Bone marrow (tissue), 2 donors: ENCODE measurements at regions not wholly inside any gene's neighbourhood (a gene's known extent, or its start where the extent isn't known, plus 50 kb on each side); places are given as distances from the start of the nearest gene placed in this dataset.
"Not testable (repeated sequence)": the region's sequence is repeated elsewhere in the genome, so short reads cannot be mapped to it uniquely, and the experiment has no call there.

ENCODE experiments used
- DNase-seq, 2 donors: peaks; one replicate each; lab custom pipeline; 2025; lab: John Stamatoyannopoulos, UW

- DNase-seq: no peak
Measured at GRCh38 chr3:124636863-124637296, 93.4 kb upstream of the UMPS start.

GRCh38 chr3:124639406-124640237 is 90.6 kb upstream of the UMPS start:
- DNase-seq: peak in 1 of 2 donors; percentile 19

GRCh38 chr3:124640635-124641306 is 89.5 kb upstream of the UMPS start:
- DNase-seq: no peak

- DNase-seq: no peak
Measured at GRCh38 chr3:124643453-124643852, 86.8 kb upstream of the UMPS start.

- DNase-seq: not testable (repeated sequence)
Measured at GRCh38 chr3:124646186-124646585, 84.1 kb upstream of the UMPS start.

GRCh38 chr3:124648551-124648950 is 81.7 kb upstream of the UMPS start:
- no peak for DNase-seq

- no peak for DNase-seq
Measured at GRCh38 chr3:124650798-124651197, 79.5 kb upstream of the UMPS start.

GRCh38 chr3:124651416-124651815 is 78.8 kb upstream of the UMPS start:
- not testable (repeated sequence) for DNase-seq

GRCh38 chr3:124652009-124652408 is 78.2 kb upstream of the UMPS start:
- no peak for DNase-seq

GRCh38 chr3:124653071-124653796 is 77.0 kb upstream of the UMPS start:
- DNase-seq: no peak

GRCh38 chr3:124653797-124654469 is 76.3 kb upstream of the UMPS start:
- peak in 1 of 2 donors; percentile 4 for DNase-seq

- no peak for DNase-seq
Measured at GRCh38 chr3:124654470-124654845, 75.8 kb upstream of the UMPS start.

GRCh38 chr3:124656531-124656930 is 73.7 kb upstream of the UMPS start:
- no peak for DNase-seq

GRCh38 chr3:124657138-124657537 is 73.1 kb upstream of the UMPS start:
- no peak for DNase-seq

- no peak for DNase-seq
Measured at GRCh38 chr3:124658270-124658669, 72.0 kb upstream of the UMPS start.

GRCh38 chr3:124659175-124659574 is 71.1 kb upstream of the UMPS start:
- DNase-seq: no peak

GRCh38 chr3:124660599-124660998 is 69.7 kb upstream of the UMPS start:
- no peak for DNase-seq

GRCh38 chr3:124663690-124664089 is 66.6 kb upstream of the UMPS start:
- DNase-seq: no peak

- DNase-seq: no peak
Measured at GRCh38 chr3:124664804-124665203, 65.4 kb upstream of the UMPS start.

- no peak for DNase-seq
Measured at GRCh38 chr3:124666067-124666466, 64.2 kb upstream of the UMPS start.

- no peak for DNase-seq
Measured at GRCh38 chr3:124669470-124669869, 60.8 kb upstream of the UMPS start.

GRCh38 chr3:124671106-124671505 is 59.1 kb upstream of the UMPS start:
- DNase-seq: no peak
